OCI-LY7 (cell line): ENCODE measurements at regions not wholly inside any gene's neighbourhood (a gene's known extent, or its start where the extent isn't known, plus 50 kb on each side); places are given as distances from the start of the nearest gene placed in this dataset.

Source experiments
- BruUV-seq: library from RNA; stranded (reverse); fragments of 400-500 nt; replicated peaks from 2 replicates; lab custom pipeline; 2021; lab: Mats Ljungman, UMichigan
- CTCF ChIA-PET: fragments of 300-600 bp; sonication (Branson Sonifier 250); formaldehyde crosslinking; loops from one replicate; lab custom pipeline; 2022; ENCODE audit warnings: antibody characterized with exemption; ENCODE audit not compliant: unreplicated experiment; lab: Charles Lee
- POLR2A ChIA-PET: fragments of 300-600 bp; sonication (Branson Sonifier 250); formaldehyde crosslinking; loops from one replicate; lab custom pipeline; 2022; ENCODE audit warnings: antibody characterized with exemption; lab: Charles Lee
- DNase-seq: peaks from one replicate; pipeline ENCODE4 v3.0.0-alpha.2; 2015; ENCODE audit warnings: low spot score
- H2AFZ ChIP-seq: fragments of 200-600 bp; sonication (generic), shearing (Covaris generic); 2 replicates; pipeline ENCODE4 v1.6.1; 2014; ENCODE audit warnings: mild to moderate bottlenecking, antibody characterized with exemption, low read length, moderate library complexity
- H3K27ac ChIP-seq: fragments of 200-600 bp; sonication (generic); 2 replicates; pipeline ENCODE4 v1.5.1; 2014; ENCODE audit warnings: mixed run types, low read depth, mild to moderate bottlenecking, moderate library complexity, low read length, inconsistent platforms; ENCODE audit not compliant: poor library complexity, severe bottlenecking
- H3K36me3 ChIP-seq: fragments of 200-600 bp; sonication (generic); 2 replicates; pipeline ENCODE4 v1.6.1; 2014; ENCODE audit warnings: mild to moderate bottlenecking, antibody characterized with exemption, low read length, moderate library complexity, mixed read lengths; ENCODE audit not compliant: insufficient read depth
- H3K4me1 ChIP-seq: fragments of 200-600 bp; sonication (generic); 2 replicates; pipeline ENCODE4 v1.5.1; 2014; ENCODE audit warnings: mild to moderate bottlenecking, low read length; ENCODE audit not compliant: insufficient read depth, poor library complexity, severe bottlenecking
- H3K4me2 ChIP-seq: fragments of 200-600 bp; sonication (generic); 2 replicates; pipeline ENCODE4 v1.6.1; 2014; ENCODE audit warnings: mild to moderate bottlenecking, low read length
- H3K4me3 ChIP-seq: fragments of 200-600 bp; sonication (generic); 2 replicates; pipeline ENCODE4 v1.5.1; 2014; ENCODE audit warnings: mild to moderate bottlenecking, low read depth, low read length; ENCODE audit not compliant: poor library complexity, severe bottlenecking
- H3K79me2 ChIP-seq: fragments of 200-600 bp; sonication (generic); 2 replicates; pipeline ENCODE4 v1.6.1; 2016; ENCODE audit warnings: low read depth, mild to moderate bottlenecking, low read length, moderate library complexity, mixed read lengths; ENCODE audit not compliant: insufficient read depth
- H3K9me2 ChIP-seq: fragments of 200-600 bp; sonication (generic); 2 replicates; pipeline ENCODE4 v1.6.1; 2016; ENCODE audit warnings: mild to moderate bottlenecking, low read length, mixed read lengths; ENCODE audit not compliant: insufficient read depth
- H3K9me3 ChIP-seq: fragments of 200-600 bp; sonication (generic); 2 replicates; pipeline ENCODE4 v1.6.1; 2014; ENCODE audit warnings: mild to moderate bottlenecking, mixed run types, low read length, mixed read lengths
- H4K20me1 ChIP-seq: fragments of 200-600 bp; sonication (generic); 2 replicates; pipeline ENCODE4 v1.6.1; 2014; ENCODE audit warnings: mild to moderate bottlenecking, antibody characterized with exemption, low read length, moderate library complexity, mixed read lengths; ENCODE audit not compliant: insufficient read depth
- EZH2phosphoT487 ChIP-seq: fragments of 200-600 bp; sonication (generic); IDR thresholded peaks from 2 replicates; pipeline ENCODE4 v1.6.1; 2018; ENCODE audit warnings: low read depth, borderline replicate concordance, mild to moderate bottlenecking, mixed run types, antibody characterized with exemption, low read length, moderate library complexity, mixed read lengths
- intact Hi-C: fragments of 100-400 bp; cut with micrococcal nuclease; formaldehyde crosslinking; loops from one replicate; pipeline ENCODE4 v1.10.0; 2022; ENCODE audit not compliant: unreplicated experiment
- TF ChIP-seq, protein P1 (sequence below): fragments of 200-600 bp; sonication (generic); conservative IDR thresholded peaks from 2 replicates; pipeline ENCODE4 v1.5.1; 2014; ENCODE audit warnings: mild to moderate bottlenecking, antibody characterized with exemption, low read length, moderate library complexity, mixed read lengths

GRCh38 chr5:103425686-103426454, 136.7 kb downstream of the NUDT12 start:
- TF ChIP-seq, protein P1, sequence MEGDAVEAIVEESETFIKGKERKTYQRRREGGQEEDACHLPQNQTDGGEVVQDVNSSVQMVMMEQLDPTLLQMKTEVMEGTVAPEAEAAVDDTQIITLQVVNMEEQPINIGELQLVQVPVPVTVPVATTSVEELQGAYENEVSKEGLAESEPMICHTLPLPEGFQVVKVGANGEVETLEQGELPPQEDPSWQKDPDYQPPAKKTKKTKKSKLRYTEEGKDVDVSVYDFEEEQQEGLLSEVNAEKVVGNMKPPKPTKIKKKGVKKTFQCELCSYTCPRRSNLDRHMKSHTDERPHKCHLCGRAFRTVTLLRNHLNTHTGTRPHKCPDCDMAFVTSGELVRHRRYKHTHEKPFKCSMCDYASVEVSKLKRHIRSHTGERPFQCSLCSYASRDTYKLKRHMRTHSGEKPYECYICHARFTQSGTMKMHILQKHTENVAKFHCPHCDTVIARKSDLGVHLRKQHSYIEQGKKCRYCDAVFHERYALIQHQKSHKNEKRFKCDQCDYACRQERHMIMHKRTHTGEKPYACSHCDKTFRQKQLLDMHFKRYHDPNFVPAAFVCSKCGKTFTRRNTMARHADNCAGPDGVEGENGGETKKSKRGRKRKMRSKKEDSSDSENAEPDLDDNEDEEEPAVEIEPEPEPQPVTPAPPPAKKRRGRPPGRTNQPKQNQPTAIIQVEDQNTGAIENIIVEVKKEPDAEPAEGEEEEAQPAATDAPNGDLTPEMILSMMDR: no peak
- no peak for TF ChIP-seq EZH2phosphoT487
- H3K9me3 ChIP-seq: no peaks in the 10 kb centered on the region
- no peaks in the 10 kb centered on the region for H3K4me1 ChIP-seq
- ChIA-PET POLR2A (no interaction called here), CTCF (no interaction called here)
- no peak overlapping the region for H3K4me3 ChIP-seq
- no TSS peak for BruUV-seq
- H3K27ac ChIP-seq: no peak overlapping the region
- intact Hi-C loops: no loop called here
- no peaks in the 10 kb centered on the region for H3K36me3 ChIP-seq
- no peaks in the 10 kb centered on the region for H4K20me1 ChIP-seq
- no peaks in the 10 kb centered on the region for H3K9me2 ChIP-seq
- no peaks in the 10 kb centered on the region for H3K79me2 ChIP-seq
- DNase-seq: no peak
- H3K4me2 ChIP-seq: no peak overlapping the region
- no peak overlapping the region for H2AFZ ChIP-seq

- Histone ChIP-seq H3K9me3 (no peaks in the 10 kb centered on the region), H3K4me3 (no peak overlapping the region), H3K27ac (no peak overlapping the region), H3K4me2 (no peak overlapping the region), H4K20me1 (no peaks in the 10 kb centered on the region), H3K36me3 (no peaks in the 10 kb centered on the region), H2AFZ (no peak overlapping the region), H3K79me2 (no peaks in the 10 kb centered on the region), H3K4me1 (no peaks in the 10 kb centered on the region), H3K9me2 (no peaks in the 10 kb centered on the region)
- no TSS peak for BruUV-seq
- TF ChIP-seq EZH2phosphoT487: no peak
- TF ChIP-seq, protein P1: no peak
- no peak for DNase-seq
- ChIA-PET POLR2A (no interaction called here), CTCF (no interaction called here)
- intact Hi-C loops: no loop called here
Measured at GRCh38 chr5:103424453-103425205, 138.0 kb downstream of the NUDT12 start.

DNA sequence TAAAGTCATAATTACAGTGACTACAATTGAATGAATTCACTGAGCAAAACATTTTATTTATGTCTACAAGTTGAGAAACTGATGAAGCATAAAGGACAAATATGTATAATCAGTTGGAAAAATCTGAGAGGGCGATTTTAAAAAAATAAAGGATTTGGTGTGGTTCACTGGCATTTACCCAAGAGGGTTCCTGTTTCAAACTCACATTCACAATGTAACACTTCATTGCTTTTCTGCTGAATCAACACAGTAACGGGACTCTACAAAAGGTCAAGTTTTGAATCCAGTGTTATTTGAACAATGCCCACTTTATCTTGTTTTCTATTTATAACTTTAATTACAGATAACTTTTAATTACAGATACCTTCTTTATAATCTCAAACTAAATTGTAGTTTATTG, 138.6 kb downstream of the NUDT12 start:
- no peaks in the 10 kb centered on the region for H3K9me2 ChIP-seq
- H3K4me1 ChIP-seq: no peaks in the 10 kb centered on the region
- H3K27ac ChIP-seq: no peak overlapping the region
- no peaks in the 10 kb centered on the region for H4K20me1 ChIP-seq
- no peaks in the 10 kb centered on the region for H3K36me3 ChIP-seq
- ChIA-PET POLR2A (no interaction called here), CTCF (no interaction called here)
- H3K4me3 ChIP-seq: no peak overlapping the region
- intact Hi-C loops: no loop called here
- no TSS peak for BruUV-seq
- H3K4me2 ChIP-seq: no peak overlapping the region
- TF ChIP-seq, protein P1: no peak
- no peak for TF ChIP-seq EZH2phosphoT487
- no peak for DNase-seq
- no peak overlapping the region for H2AFZ ChIP-seq
- H3K9me3 ChIP-seq: no peaks in the 10 kb centered on the region
- H3K79me2 ChIP-seq: no peaks in the 10 kb centered on the region
